ENCODE measurements at regions not wholly inside any gene's neighbourhood (a gene's known extent, or its start where the extent isn't known, plus 50 kb on each side); places are given as distances from the start of the nearest gene placed in this dataset.

- CTCF ChIA-PET = interaction anchor here (0.7 kb wide), 1 partner anchor 121 kb away, joined by 4 read pairs; no protein-coding TSS in a partner anchor
- in situ Hi-C loops (cut with HindIII; ENCODE audit: low pct_unique_long_range_greater_than_20kb, low sequenced_read_pairs) = no loop called here
- Histone ChIP-seq H3K9me3 (ENCODE audit: control insufficient read depth, insufficient read depth, low read depth, low read length) (no peaks in the 10 kb centered on the region), H3K4me1 (ENCODE audit: control insufficient read depth, insufficient read depth, low read length) (no peaks in the 10 kb centered on the region), H3K27ac (ENCODE audit: low read length) (no peak overlapping the region; the same call in 1 of the 2 replicates), H3K27me3 (ENCODE audit: control insufficient read depth, insufficient read depth, low read length) (no peaks in the 10 kb centered on the region), H3K4me3 (ENCODE audit: low read depth in 2 of 2, low read length in 2 of 2) (no peak overlapping the region), H3K36me3 (ENCODE audit: control insufficient read depth, insufficient read depth, low read length) (no peaks in the 10 kb centered on the region)
- TF ChIP-seq TCF7L2 (IDR thresholded peaks at IDR 0.05; ENCODE audit: low read depth, low read length) (no peak), SIN3A (IDR thresholded peaks at IDR 0.05; ENCODE audit: borderline replicate concordance, insufficient read depth, low read depth, low read length) (no peak), POLR2AphosphoS5 (IDR thresholded peaks at IDR 0.05; ENCODE audit: low read depth, low read length) (no peak)
- TF ChIP-seq, protein P1, sequence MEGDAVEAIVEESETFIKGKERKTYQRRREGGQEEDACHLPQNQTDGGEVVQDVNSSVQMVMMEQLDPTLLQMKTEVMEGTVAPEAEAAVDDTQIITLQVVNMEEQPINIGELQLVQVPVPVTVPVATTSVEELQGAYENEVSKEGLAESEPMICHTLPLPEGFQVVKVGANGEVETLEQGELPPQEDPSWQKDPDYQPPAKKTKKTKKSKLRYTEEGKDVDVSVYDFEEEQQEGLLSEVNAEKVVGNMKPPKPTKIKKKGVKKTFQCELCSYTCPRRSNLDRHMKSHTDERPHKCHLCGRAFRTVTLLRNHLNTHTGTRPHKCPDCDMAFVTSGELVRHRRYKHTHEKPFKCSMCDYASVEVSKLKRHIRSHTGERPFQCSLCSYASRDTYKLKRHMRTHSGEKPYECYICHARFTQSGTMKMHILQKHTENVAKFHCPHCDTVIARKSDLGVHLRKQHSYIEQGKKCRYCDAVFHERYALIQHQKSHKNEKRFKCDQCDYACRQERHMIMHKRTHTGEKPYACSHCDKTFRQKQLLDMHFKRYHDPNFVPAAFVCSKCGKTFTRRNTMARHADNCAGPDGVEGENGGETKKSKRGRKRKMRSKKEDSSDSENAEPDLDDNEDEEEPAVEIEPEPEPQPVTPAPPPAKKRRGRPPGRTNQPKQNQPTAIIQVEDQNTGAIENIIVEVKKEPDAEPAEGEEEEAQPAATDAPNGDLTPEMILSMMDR (IDR thresholded peaks at IDR 0.05) = no peak
- TF ChIP-seq, protein P2, sequence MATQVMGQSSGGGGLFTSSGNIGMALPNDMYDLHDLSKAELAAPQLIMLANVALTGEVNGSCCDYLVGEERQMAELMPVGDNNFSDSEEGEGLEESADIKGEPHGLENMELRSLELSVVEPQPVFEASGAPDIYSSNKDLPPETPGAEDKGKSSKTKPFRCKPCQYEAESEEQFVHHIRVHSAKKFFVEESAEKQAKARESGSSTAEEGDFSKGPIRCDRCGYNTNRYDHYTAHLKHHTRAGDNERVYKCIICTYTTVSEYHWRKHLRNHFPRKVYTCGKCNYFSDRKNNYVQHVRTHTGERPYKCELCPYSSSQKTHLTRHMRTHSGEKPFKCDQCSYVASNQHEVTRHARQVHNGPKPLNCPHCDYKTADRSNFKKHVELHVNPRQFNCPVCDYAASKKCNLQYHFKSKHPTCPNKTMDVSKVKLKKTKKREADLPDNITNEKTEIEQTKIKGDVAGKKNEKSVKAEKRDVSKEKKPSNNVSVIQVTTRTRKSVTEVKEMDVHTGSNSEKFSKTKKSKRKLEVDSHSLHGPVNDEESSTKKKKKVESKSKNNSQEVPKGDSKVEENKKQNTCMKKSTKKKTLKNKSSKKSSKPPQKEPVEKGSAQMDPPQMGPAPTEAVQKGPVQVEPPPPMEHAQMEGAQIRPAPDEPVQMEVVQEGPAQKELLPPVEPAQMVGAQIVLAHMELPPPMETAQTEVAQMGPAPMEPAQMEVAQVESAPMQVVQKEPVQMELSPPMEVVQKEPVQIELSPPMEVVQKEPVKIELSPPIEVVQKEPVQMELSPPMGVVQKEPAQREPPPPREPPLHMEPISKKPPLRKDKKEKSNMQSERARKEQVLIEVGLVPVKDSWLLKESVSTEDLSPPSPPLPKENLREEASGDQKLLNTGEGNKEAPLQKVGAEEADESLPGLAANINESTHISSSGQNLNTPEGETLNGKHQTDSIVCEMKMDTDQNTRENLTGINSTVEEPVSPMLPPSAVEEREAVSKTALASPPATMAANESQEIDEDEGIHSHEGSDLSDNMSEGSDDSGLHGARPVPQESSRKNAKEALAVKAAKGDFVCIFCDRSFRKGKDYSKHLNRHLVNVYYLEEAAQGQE (IDR thresholded peaks at IDR 0.05; ENCODE audit: insufficient read depth in 1 of 2, low read depth in 2 of 2, low read length in 1 of 2) = no peak
- POLR2A ChIA-PET = interaction anchor here (0.5 to 0.6 kb wide), 2 partner anchors 61 to 99 kb away, joined by 4 to 9 read pairs; no protein-coding TSS in a partner anchor
- BruUV-seq (replicated peaks) = no TSS peak
- ATAC-seq = no peak
- no peak for DNase-seq (ENCODE audit: low read depth, low spot score)
- intact Hi-C loops (cut with micrococcal nuclease; ENCODE audit: unreplicated experiment) = no loop called here
Observed at GRCh38 chr19:31223740-31224534, 125.3 kb downstream of the TSHZ3 start.

DNA sequence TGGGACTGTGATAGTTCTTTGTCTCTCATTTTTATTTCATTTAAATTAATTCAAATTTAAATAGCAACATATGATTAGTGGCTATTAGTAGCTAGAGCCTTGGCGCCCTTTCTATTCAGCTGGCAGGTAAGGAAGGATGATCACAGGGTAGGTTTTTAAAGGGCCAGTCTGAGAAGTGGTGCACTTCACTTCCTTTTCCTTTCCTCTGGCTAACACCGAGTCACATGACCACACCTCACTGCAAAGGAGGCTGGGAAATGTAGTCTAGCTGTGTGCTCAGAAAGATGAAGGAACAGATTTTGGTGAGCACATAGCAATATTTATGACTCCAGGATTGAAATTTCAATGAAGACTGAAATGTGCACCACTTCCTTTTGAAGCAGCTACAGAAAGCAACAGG lies 128.7 kb downstream of the TSHZ3 start:
- intact Hi-C loops (cut with micrococcal nuclease; ENCODE audit: unreplicated experiment) = no loop called here
- no peaks in the 10 kb centered on the region for H3K27me3 ChIP-seq (ENCODE audit: control insufficient read depth, insufficient read depth, low read length)
- H3K36me3 ChIP-seq (ENCODE audit: control insufficient read depth, insufficient read depth, low read length) = no peaks in the 10 kb centered on the region
- H3K4me3 ChIP-seq (ENCODE audit: low read depth in 2 of 2, low read length in 2 of 2) = no peak overlapping the region
- ATAC-seq (no peak), DNase-seq (ENCODE audit: low read depth, low spot score) (no peak)
- TF ChIP-seq SIN3A (IDR thresholded peaks at IDR 0.05; ENCODE audit: borderline replicate concordance, insufficient read depth, low read depth, low read length) (no peak), TCF7L2 (IDR thresholded peaks at IDR 0.05; ENCODE audit: low read depth, low read length) (no peak), POLR2AphosphoS5 (IDR thresholded peaks at IDR 0.05; ENCODE audit: low read depth, low read length) (no peak)
- TF ChIP-seq, protein P1 (IDR thresholded peaks at IDR 0.05) = no peak
- TF ChIP-seq, protein P2 (IDR thresholded peaks at IDR 0.05; ENCODE audit: insufficient read depth in 1 of 2, low read depth in 2 of 2, low read length in 1 of 2) = no peak
- in situ Hi-C loops (cut with HindIII; ENCODE audit: low pct_unique_long_range_greater_than_20kb, low sequenced_read_pairs) = no loop called here
- no peaks in the 10 kb centered on the region for H3K4me1 ChIP-seq (ENCODE audit: control insufficient read depth, insufficient read depth, low read length)
- H3K9me3 ChIP-seq (ENCODE audit: control insufficient read depth, insufficient read depth, low read depth, low read length) = no peaks in the 10 kb centered on the region
- H3K27ac ChIP-seq (ENCODE audit: low read length) = no peak overlapping the region
- BruUV-seq (replicated peaks) = no TSS peak
- ChIA-PET POLR2A (no interaction called here), CTCF (no interaction called here)

All from Panc1 (cell line).